Ishikawa (cell line): ENCODE measurements at regions not wholly inside any gene's neighbourhood (a gene's known extent, or its start where the extent isn't known, plus 50 kb on each side); places are given as distances from the start of the nearest gene placed in this dataset.

Source experiments
- EGR1 ChIP-seq: IDR thresholded peaks from 2 replicates; pipeline ENCODE4 v1.6.1; 2012
- REST ChIP-seq: IDR thresholded peaks from 2 replicates; pipeline ENCODE4 v1.6.1; 2012; ENCODE audit warnings: low read depth, mild to moderate bottlenecking

GRCh38 chr18:54433857-54434256, 76.2 kb downstream of the C18orf54 start:
- TF ChIP-seq REST (no peak), EGR1 (no peak)
